Body of pancreas (tissue), 4 donors: ENCODE measurements at regions not wholly inside any gene's neighbourhood (a gene's known extent, or its start where the extent isn't known, plus 50 kb on each side); places are given as distances from the start of the nearest gene placed in this dataset.

Source experiments
- POLR2A ChIP-seq, 3 donors: fragments of 450-650 bp; IDR thresholded peaks; one replicate each; pipeline ENCODE4 v1.6.1; 2016; ENCODE audit warnings: antibody characterized with exemption in 3 of 3, mild to moderate bottlenecking in 2 of 3
- TF ChIP-seq, protein P1 (sequence below), 7 experiments: fragments of 450-650 bp in 4 of 7; fragments of 200-600 bp in 3 of 7; sonication (generic) in 3 of 7; IDR thresholded peaks; one replicate each; pipeline ENCODE4 v1.5.1; 2016 to 2019; ENCODE audit warnings: antibody characterized with exemption in 7 of 7

DNA sequence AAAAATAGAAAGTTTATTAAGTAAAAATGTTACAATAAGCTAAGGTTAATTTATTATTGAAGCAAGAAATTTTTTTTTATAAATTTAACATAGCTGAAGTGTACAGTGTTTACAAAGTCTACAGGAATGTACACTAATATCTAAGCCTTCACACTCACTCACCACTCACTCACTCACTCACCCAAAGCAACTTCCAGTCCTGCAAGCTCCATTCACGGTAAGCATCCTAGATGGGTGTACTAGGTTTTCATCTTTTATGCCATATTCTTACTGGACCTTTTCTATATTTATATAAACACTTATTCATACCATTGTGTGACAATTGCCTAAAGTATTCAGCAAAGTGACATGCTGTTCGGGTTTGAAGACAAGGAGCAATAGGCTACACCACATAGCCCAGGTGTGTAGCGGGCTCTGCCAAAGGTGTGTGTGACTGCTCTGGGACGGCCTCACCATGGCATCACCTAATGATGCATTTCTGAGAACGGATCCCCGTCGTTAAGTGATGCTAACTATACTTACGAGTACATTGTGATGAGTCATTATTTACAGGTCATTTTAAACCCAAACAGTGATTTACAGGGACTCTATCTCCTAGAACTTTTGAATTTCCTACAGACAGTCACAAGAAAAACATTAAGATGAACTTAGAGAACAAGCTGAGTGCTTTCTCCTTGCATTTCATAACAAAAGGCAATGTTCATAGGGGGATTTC is 76.3 kb upstream of the ID2 start:
- TF ChIP-seq, protein P1, sequence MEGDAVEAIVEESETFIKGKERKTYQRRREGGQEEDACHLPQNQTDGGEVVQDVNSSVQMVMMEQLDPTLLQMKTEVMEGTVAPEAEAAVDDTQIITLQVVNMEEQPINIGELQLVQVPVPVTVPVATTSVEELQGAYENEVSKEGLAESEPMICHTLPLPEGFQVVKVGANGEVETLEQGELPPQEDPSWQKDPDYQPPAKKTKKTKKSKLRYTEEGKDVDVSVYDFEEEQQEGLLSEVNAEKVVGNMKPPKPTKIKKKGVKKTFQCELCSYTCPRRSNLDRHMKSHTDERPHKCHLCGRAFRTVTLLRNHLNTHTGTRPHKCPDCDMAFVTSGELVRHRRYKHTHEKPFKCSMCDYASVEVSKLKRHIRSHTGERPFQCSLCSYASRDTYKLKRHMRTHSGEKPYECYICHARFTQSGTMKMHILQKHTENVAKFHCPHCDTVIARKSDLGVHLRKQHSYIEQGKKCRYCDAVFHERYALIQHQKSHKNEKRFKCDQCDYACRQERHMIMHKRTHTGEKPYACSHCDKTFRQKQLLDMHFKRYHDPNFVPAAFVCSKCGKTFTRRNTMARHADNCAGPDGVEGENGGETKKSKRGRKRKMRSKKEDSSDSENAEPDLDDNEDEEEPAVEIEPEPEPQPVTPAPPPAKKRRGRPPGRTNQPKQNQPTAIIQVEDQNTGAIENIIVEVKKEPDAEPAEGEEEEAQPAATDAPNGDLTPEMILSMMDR (IDR thresholded peaks at IDR 0.05) = no peak
- TF ChIP-seq POLR2A (IDR thresholded peaks at IDR 0.05) = no peak
